H9 (cell line): ENCODE measurements at regions not wholly inside any gene's neighbourhood (a gene's known extent, or its start where the extent isn't known, plus 50 kb on each side); places are given as distances from the start of the nearest gene placed in this dataset.

Experiments used
- DNase-seq: peaks from one replicate; pipeline ENCODE4 v3.0.0-alpha.2; 2017
- H2AFZ ChIP-seq: one replicate; pipeline ENCODE4 v1.6.1; 2013; ENCODE audit warnings: mild to moderate bottlenecking, low read length, control low read depth, moderate library complexity
- H2AK5ac ChIP-seq: 2 replicates; pipeline ENCODE4 v1.6.1; 2013; ENCODE audit warnings: low read length, control low read depth, mixed read lengths; ENCODE audit not compliant: insufficient read length
- H2BK120ac ChIP-seq: one replicate; pipeline ENCODE4 v1.6.1; 2013; ENCODE audit warnings: low read depth, mild to moderate bottlenecking, low read length, control low read depth, inconsistent platforms; ENCODE audit not compliant: poor library complexity, severe bottlenecking
- H2BK12ac ChIP-seq: 2 replicates; pipeline ENCODE4 v1.6.1; 2013; ENCODE audit warnings: low read length, control low read depth, mixed read lengths, low read depth; ENCODE audit not compliant: insufficient read length
- H2BK15ac ChIP-seq: 2 replicates; pipeline ENCODE4 v1.6.1; 2013; ENCODE audit warnings: low read depth, low read length, control low read depth
- H2BK20ac ChIP-seq: one replicate; pipeline ENCODE4 v1.6.1; 2013; ENCODE audit warnings: low read depth, mild to moderate bottlenecking, low read length, control low read depth, inconsistent platforms; ENCODE audit not compliant: poor library complexity, severe bottlenecking
- H2BK5ac ChIP-seq: 2 replicates; pipeline ENCODE4 v1.6.1; 2013; ENCODE audit warnings: low read length, control low read depth, mixed read lengths; ENCODE audit not compliant: insufficient read length
- H3K14ac ChIP-seq: 2 replicates; pipeline ENCODE4 v1.6.1; 2013; ENCODE audit warnings: low read length, control low read depth; ENCODE audit not compliant: insufficient read depth
- H3K18ac ChIP-seq: 2 replicates; pipeline ENCODE4 v1.6.1; 2013; ENCODE audit warnings: low read depth, mild to moderate bottlenecking, mixed read lengths, low read length, control low read depth; ENCODE audit not compliant: insufficient read length
- H3K23ac ChIP-seq: 2 replicates; pipeline ENCODE4 v1.6.1; 2013; ENCODE audit warnings: low read length, control low read depth, mixed read lengths, low read depth; ENCODE audit not compliant: insufficient read length
- H3K23me2 ChIP-seq: 2 replicates; pipeline ENCODE4 v1.6.1; 2013; ENCODE audit warnings: low read depth, mild to moderate bottlenecking, mixed read lengths, low read length, control low read depth; ENCODE audit not compliant: insufficient read length, poor library complexity, severe bottlenecking
- H3K27ac ChIP-seq: 2 replicates; pipeline ENCODE4 v1.5.1; 2013; ENCODE audit warnings: low read length, control low read depth, mixed read lengths, low read depth; ENCODE audit not compliant: insufficient read length
- H3K27me3 ChIP-seq: 2 replicates; pipeline ENCODE4 v1.6.1; 2013; ENCODE audit warnings: low read length, control low read depth, inconsistent platforms; ENCODE audit not compliant: insufficient read depth
- H3K4ac ChIP-seq: 2 replicates; pipeline ENCODE4 v1.6.1; 2013; ENCODE audit warnings: low read depth, mild to moderate bottlenecking, control low read depth, inconsistent platforms, low read length, moderate library complexity
- H3K4me1 ChIP-seq: 2 replicates; pipeline ENCODE4 v1.6.1; 2013; ENCODE audit warnings: low read length, control low read depth, inconsistent platforms; ENCODE audit not compliant: insufficient read depth
- H3K4me2 ChIP-seq: 2 replicates; pipeline ENCODE4 v1.6.1; 2013; ENCODE audit warnings: low read length, control low read depth, mixed read lengths; ENCODE audit not compliant: insufficient read length, insufficient read depth
- H3K56ac ChIP-seq: 2 replicates; pipeline ENCODE4 v1.6.1; 2013; ENCODE audit warnings: low read depth, mild to moderate bottlenecking, mixed read lengths, low read length, control low read depth; ENCODE audit not compliant: insufficient read length
- H3K79me1 ChIP-seq: 2 replicates; pipeline ENCODE4 v1.6.1; 2013; ENCODE audit warnings: low read depth, mild to moderate bottlenecking, moderate library complexity, low read length, control low read depth, inconsistent platforms; ENCODE audit not compliant: insufficient read depth, poor library complexity, severe bottlenecking
- H3K79me2 ChIP-seq: 2 replicates; pipeline ENCODE4 v1.6.1; 2013; ENCODE audit warnings: low read length, control low read depth, inconsistent platforms; ENCODE audit not compliant: insufficient read depth
- H3K9ac ChIP-seq: 2 replicates; pipeline ENCODE4 v1.6.1; 2013; ENCODE audit warnings: low read length, control low read depth, mixed read lengths; ENCODE audit not compliant: insufficient read length; ENCODE audit errors: extremely low read depth
- H3K9me3 ChIP-seq: one replicate; pipeline ENCODE4 v1.6.1; 2013; ENCODE audit warnings: low read depth, low read length, inconsistent platforms; ENCODE audit not compliant: control insufficient read depth
- H3T11ph ChIP-seq: one replicate; pipeline ENCODE4 v1.6.1; 2013; ENCODE audit warnings: mild to moderate bottlenecking, low read length, control low read depth, inconsistent platforms
- H4K20me1 ChIP-seq: one replicate; pipeline ENCODE4 v1.6.1; 2013; ENCODE audit not compliant: control insufficient read depth, insufficient read length, insufficient read depth
- H4K5ac ChIP-seq: 2 replicates; pipeline ENCODE4 v1.6.1; 2013; ENCODE audit warnings: low read depth, mild to moderate bottlenecking, mixed read lengths, low read length, control low read depth; ENCODE audit not compliant: insufficient read length
- H4K8ac ChIP-seq: replicated peaks from 2 replicates; pipeline ENCODE4 v1.6.1; 2013; ENCODE audit warnings: low read length, control low read depth, mixed read lengths, low read depth; ENCODE audit not compliant: insufficient read length
- H4K91ac ChIP-seq: 2 replicates; pipeline ENCODE4 v1.6.1; 2013; ENCODE audit warnings: low read depth, mild to moderate bottlenecking, moderate library complexity, mixed read lengths, low read length, control low read depth; ENCODE audit not compliant: insufficient read length
- H3K27ac Mint-ChIP-seq, 3 experiments: 2 replicates in 2 of 3; 3 replicates in 1 of 3; pipeline ENCODE4 v1.8.0; 2020 to 2021; ENCODE audit warnings: mixed read lengths in 3 of 3, mild to moderate bottlenecking in 1 of 3, moderate library complexity in 1 of 3
- H3K27me3 Mint-ChIP-seq: 2 replicates; pipeline ENCODE4 v1.8.0; 2021; ENCODE audit warnings: low read depth, mild to moderate bottlenecking, moderate library complexity, mixed read lengths
- H3K36me3 Mint-ChIP-seq, 3 experiments: 2 replicates in 2 of 3; 3 replicates in 1 of 3; pipeline ENCODE4 v1.8.0; 2020 to 2021; ENCODE audit warnings: low read depth in 3 of 3, mixed read lengths in 3 of 3; ENCODE audit not compliant: insufficient read depth in 1 of 3
- H3K4me1 Mint-ChIP-seq, 2 experiments: 2 replicates each; pipeline ENCODE4 v1.8.0; 2020; ENCODE audit warnings: mixed read lengths in 2 of 2
- H3K4me3 Mint-ChIP-seq, 2 experiments: 2 replicates in 1 of 2; 3 replicates in 1 of 2; pipeline ENCODE4 v1.8.0; 2020 to 2021; ENCODE audit warnings: mild to moderate bottlenecking in 2 of 2, mixed read lengths in 2 of 2, moderate library complexity in 1 of 2
- H3K9me3 Mint-ChIP-seq, 2 experiments: 2 replicates in 1 of 2; 3 replicates in 1 of 2; pipeline ENCODE4 v1.8.0; 2020; ENCODE audit warnings: mild to moderate bottlenecking in 2 of 2, mixed read lengths in 2 of 2, moderate library complexity in 1 of 2
- CTCF ChIP-seq: fragments of 200-600 bp; sonication (generic); conservative IDR thresholded peaks from 3 replicates; pipeline ENCODE4 v1.8.0; 2021; ENCODE audit warnings: antibody characterized with exemption, mild to moderate bottlenecking
- WGBS: extraction: QIAGEN DNeasy Blood & Tissue Kit; methylation state at CpG from one replicate; pipeline ENCODE4 v1.1.7; 2013; ENCODE audit warnings: missing lambda C conversion rate, low lambda C conversion rate, mixed read lengths; ENCODE audit not compliant: insufficient read length; ENCODE audit errors: extremely low coverage; 5-methylcytosine and 5-hydroxymethylcytosine counted together

GRCh38 chr2:119088416-119088815 lies 70.1 kb downstream of the C1QL2 start:
- H3K4me1 Mint-ChIP-seq: peaks cover 6 to 9% of the 10 kb centered on the region in 2 experiments
- Histone ChIP-seq H4K91ac (no peak overlapping the region), H3K27me3 (no peaks in the 10 kb centered on the region), H3T11ph (no peak overlapping the region), H4K5ac (no peak overlapping the region), H3K56ac (no peak overlapping the region), H2BK120ac (no peak overlapping the region), H3K4me2 (no peak overlapping the region), H2BK15ac (no peak overlapping the region), H2BK5ac (no peak overlapping the region), H2BK12ac (no peak overlapping the region), H2AK5ac (no peak overlapping the region), H3K27ac (no peak overlapping the region), H2BK20ac (no peak overlapping the region), H3K4me1 (no peaks in the 10 kb centered on the region), H3K18ac (no peak overlapping the region), H3K9me3 (no peaks in the 10 kb centered on the region), H3K79me1 (no peaks in the 10 kb centered on the region), H4K20me1 (no peaks in the 10 kb centered on the region), H3K9ac (no peak overlapping the region), H3K14ac (no peak overlapping the region), H2AFZ (no peak overlapping the region), H4K8ac (no peak overlapping the region), H3K23me2 (no peaks in the 10 kb centered on the region), H3K4ac (no peak overlapping the region), H3K79me2 (no peaks in the 10 kb centered on the region), H3K23ac (no peak overlapping the region)
- WGBS: no CpG with 5 or more reads among the region's 1 CpG
- H3K27me3 Mint-ChIP-seq: peaks cover 3% of the 10 kb centered on the region; the same call in 1 of the 2 replicates
- no peaks in the 10 kb centered on the region for H3K36me3 Mint-ChIP-seq
- no peak overlapping the region for H3K4me3 Mint-ChIP-seq
- no peak for TF ChIP-seq CTCF
- H3K27ac Mint-ChIP-seq: no peak overlapping the region
- H3K9me3 Mint-ChIP-seq: no peaks in the 10 kb centered on the region; a peak in 1 of 5 replicates
- DNase-seq: no peak
